ENCODE measurements at regions not wholly inside any gene's neighbourhood (a gene's known extent, or its start where the extent isn't known, plus 50 kb on each side); places are given as distances from the start of the nearest gene placed in this dataset.

GRCh38 chr4:31053451-31053850, 333.3 kb downstream of the PCDH7 start:
- no peak for TF ChIP-seq CTCF (IDR thresholded peaks at IDR 0.05)
- no peak for TF ChIP-seq POLR2A (IDR thresholded peaks at IDR 0.05)
- TF ChIP-seq POLR2AphosphoS5 (IDR thresholded peaks at IDR 0.05): no peak

Data from stomach (tissue), 4 donors.